Activated T-cell treated with anti-CD3 and anti-CD28 coated beads for 48 hours (primary cell): ENCODE measurements at regions not wholly inside any gene's neighbourhood (a gene's known extent, or its start where the extent isn't known, plus 50 kb on each side); places are given as distances from the start of the nearest gene placed in this dataset.
"Not testable (repeated sequence)": the region's sequence is repeated elsewhere in the genome, so short reads cannot be mapped to it uniquely, and the experiment has no call there.

Experiments used
- DNase-seq: peaks from one replicate; pipeline ENCODE4 v3.0.0-alpha.2; 2020; ENCODE audit warnings: low read depth

DNA sequence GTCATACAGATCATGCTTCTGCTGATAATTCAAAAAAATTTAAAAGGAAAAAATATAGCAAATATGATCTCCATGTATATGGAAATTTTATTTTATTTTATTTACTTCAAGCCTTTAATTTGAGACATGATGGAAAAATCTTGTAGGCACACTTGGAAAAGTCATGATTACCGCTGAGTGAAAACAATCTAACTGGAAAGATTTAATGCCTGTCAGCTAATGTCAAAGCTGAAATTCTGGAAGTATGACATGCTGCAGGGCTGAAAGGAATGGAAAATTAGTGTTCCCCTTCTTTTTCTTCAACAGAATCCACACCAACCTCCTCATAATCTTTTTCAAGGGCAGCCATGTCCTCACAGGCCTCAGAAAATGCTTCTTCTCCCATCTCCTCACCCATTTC is 58.2 kb downstream of the RPRM start:
- DNase-seq = no peak

DNA sequence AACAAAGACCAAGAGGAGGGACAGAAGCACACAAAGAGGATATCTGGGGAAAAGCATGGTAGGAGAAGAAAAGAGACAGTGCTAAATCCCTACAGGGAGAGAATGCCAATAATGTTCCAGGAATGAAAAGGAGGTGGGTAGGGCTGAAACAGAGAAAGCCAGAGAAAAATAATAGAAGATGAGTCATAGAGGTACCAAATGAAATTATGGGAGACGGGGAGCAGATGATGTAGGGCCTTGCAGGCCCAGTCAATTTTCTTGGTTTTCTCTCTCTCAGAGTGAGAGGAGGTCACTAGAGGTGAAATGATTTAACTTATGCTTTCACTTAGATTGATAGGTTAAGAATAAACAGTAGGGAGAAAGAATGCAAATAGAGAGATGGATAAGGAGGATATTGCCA is 61.5 kb downstream of the RPRM start:
- no peak for DNase-seq

DNA sequence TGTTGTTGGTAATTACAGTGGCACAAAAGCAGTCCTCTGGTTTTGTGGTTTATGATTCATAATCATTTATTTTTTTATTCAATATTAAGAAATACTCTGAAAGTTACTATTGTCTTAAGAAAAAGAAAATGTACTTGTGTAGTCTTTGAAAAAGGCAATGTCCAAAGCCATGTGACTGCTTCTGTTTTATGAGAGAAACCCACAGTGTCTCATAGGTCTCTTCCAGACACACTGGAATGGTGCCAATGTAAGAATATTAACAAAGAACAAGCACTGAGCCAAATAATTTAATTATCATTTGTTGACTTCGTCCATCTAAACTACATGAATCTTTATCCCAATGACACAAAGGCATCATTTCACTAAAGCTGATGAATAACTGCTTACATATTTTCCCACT is 62.5 kb downstream of the RPRM start:
- DNase-seq = no peak

DNA sequence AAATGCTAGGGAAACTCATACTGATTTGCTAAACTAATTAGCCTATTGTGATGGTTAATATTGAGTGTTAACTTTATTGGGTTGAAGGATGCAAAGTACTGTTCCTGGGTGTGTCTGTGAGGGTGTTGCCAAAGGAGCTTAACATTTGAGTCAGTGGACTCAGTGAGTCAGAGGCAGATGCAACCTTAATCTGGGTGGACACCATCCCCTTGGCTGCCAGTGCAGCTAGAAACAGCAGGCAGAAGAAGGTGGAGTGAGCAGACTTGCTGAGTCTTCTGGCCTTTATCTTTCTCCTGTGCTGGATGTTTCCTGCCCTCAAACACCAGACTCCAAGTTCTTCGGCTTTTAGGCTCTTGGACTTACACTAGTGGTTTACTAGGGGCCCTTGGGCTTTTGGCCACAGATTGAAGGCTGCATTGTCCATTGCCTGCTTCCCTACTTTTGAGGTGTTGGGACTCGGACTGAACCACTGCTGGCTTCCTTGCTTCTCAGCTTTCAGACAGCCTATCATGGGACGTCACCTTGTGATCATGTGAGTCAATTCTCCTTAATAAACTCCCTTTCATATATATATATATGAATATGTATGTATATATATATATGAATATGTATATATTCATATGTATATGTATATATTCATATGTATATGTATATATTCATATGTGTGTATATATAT is 69.7 kb downstream of the RPRM start:
- no peak for DNase-seq

DNA sequence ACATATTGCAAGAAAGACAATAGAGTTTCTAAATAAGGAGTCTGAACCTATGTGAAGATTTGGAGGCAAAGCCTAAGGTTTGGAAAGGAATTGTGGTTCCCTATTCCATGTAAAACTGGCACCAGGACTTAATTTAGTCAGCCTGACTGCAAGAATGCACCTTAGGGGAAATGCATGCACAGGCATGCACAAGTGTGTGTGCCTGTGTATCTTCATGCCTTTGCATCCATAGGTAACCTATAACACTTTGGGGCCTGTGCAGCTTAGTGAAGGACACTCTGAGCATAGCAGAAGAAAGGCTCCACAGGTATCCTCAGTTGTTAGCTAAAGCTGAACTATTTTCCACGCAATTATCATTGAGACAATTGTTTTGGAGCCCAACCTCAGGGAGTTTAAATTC is 73.4 kb downstream of the RPRM start:
- no peak for DNase-seq

DNA sequence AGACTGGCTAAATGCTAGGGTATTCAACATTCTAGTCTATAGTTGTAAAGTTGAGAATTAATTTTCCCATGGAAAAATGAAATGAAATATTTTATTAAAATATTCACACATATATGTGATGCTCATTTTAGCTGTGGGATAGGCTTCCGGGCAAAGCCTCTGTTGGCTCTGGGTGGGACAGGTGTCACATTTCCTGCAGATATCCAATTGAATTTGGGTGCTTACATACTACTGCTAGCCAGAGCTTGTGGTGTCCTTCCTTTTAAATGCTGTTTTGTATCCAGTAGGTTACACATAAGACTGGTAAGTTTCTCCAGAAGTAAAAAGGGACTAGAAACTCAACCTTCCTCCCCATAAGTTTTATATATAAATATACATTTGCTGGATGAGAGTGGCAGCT is 73.8 kb downstream of the RPRM start:
- DNase-seq = no peak

DNA sequence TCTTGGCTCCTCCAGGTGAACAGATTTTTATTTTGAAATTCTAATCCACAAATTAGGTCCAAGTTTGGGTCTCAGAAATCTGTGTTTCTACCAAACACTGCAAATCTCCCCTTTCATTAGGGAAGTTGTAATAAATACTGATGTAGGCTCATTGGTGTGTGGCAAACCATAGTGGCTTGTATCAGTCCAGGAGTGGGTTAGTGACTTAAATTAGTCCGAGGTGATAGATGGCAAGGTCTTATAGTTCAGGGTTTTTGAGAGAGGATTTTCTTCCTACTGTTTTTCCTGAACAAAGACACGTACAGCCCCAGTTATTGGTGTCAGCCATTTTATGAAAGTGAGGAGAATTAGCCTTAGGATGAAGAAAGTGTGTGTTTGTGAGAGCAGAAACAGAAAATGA is 74.6 kb downstream of the RPRM start:
- DNase-seq = no peak

DNA sequence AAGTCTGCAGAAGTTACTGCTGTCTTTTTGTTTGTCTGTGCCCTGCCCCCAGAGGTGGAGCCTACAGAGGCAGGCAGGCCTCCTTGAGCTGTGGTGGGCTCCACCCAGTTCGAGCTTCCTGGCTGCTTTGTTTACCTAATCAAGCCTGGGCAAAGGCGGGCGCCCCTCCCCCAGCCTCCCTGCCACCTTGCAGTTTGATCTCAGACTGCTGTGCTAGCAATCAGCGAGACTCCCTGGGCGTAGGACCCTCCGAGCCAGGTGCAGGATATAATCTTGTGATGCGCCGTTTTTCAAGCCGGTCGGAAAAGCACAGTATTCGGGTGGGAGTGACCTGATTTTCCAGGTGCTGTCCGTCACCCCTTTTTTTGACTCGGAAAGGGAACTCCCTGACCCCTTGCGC is 75.2 kb downstream of the RPRM start:
- DNase-seq = not testable (repeated sequence)

DNA sequence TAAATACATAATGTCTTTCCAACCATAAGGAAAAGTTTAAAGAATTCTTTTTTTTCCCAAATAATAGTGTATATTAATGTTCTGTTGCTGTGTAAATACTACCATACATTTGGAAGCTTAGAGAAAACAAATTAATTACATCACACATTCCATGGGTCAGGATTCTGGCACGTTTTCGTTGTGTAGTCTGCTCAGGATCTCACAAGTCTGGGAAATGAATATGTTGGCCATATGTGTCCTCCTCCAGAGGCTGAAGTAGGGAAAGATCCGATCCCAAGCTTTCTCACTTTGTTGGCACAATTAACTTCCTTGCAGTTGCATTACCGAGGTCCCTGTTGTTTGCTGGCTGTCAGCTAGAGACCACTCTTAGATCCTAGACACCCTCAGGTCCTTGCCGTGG is 83.9 kb downstream of the RPRM start:
- no peak for DNase-seq

DNA sequence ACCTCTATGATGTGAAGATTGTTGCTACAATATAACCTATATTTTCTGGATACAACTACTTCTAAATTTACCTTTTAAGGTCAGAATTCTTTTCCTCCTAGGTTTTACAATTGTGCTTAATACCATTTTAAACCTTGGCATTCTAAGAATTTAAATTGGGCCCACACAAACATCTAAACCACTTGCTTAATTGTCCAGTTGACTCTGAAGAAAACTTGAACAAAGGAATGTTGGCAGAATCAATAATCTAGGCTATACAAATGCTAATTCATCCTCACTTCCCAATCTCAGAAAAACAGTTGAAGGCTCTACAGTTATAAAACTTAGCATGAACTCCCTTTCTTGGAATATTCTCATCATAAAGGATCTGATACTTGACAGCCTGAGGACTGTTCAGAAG is 84.3 kb downstream of the RPRM start:
- no peak for DNase-seq

DNA sequence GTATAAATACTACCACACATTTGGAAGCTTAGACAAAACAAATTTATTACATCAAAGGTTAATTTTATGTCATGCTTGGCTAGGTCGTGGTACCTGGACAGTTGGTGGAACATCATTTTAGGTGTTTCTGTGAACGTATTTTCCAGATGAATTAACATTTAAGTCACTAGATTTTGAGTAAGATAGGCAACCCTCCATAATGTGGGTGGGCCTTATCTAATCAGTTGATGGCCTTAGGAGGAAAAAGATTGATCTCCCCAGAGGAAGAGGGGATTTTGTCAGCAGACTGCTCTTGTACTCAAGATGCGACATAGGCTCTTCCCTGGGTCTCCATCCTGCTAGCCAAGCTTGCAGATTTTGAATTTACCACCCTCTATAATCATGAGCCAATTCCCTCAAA is 85.0 kb downstream of the RPRM start:
- no peak for DNase-seq

DNA sequence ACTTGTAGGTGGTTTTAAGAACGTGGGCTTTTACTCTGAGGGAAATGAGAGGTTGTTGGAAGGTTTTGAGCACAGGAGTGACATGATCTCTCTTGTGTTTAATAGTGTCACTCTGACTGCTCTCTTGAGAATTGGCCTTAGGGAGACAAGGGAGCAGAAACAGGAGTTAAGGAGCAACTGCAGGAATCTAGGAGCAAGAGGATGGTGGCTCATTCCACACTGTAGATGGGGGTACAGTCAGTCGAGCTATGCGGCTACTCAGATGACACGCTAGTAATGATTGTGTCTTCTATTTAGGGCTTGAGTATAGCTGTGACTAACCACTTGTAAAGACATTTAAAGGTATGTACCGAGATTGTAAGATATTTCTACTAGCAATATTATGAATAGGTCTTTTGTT is 87.4 kb downstream of the RPRM start:
- no peak for DNase-seq

DNA sequence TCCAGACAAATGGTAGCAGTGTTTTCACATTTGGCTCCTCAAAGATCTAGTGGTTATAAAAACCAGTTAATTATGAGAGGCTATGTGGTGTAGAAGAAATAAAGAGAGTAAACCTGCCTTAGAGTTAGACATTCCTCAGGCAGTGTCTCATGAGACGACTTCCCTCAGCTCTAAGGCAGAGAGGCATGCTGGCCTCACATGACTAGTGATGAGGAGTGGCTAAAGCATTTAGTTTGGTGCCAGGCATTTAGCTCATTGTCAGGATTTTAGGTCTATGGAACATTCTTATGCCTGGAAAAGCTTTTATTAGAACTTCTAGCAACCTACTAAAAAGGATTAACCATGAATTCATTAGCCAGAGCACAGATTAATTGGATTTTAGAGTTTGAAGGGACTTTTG is 90.3 kb downstream of the RPRM start:
- DNase-seq = no peak

DNA sequence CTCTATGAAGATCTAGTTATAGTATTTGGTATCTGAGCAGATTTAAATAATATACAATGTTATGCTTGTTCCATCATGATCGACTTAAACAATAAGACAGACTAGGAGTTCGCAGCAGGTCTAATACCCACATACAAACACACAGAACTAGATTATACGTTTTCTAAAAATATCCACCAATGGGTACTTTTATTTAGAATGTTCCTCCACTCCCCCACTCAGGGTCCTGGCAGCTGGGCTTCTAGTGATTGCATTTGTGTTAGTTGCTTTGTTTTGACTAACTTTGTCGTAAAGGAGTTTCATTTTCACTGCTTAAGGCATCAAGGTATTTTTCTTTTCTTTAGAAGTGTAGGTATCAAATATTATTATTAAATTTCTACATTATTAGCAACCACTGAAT is 91.4 kb downstream of the RPRM start:
- no peak for DNase-seq

DNA sequence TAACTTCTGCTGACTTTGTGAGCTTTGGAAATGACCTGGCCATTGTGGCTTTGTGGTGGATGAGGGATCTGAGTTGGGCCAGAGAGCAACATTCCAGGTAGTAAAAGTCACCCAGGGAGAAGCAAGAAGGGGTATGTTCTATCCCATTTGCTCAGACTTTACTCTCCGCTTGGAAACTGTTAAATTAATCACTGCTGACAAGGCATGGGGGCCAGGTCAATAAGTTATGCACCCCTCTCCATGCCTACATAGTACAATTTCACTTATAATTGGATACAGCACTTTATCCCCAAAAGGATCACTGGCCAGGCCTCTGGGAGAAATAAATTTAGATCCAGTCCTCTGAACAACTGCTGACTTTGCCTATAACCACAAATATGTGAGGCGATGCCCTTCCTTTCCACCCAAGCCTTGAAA is 92.1 kb downstream of the RPRM start:
- DNase-seq = no peak

DNA sequence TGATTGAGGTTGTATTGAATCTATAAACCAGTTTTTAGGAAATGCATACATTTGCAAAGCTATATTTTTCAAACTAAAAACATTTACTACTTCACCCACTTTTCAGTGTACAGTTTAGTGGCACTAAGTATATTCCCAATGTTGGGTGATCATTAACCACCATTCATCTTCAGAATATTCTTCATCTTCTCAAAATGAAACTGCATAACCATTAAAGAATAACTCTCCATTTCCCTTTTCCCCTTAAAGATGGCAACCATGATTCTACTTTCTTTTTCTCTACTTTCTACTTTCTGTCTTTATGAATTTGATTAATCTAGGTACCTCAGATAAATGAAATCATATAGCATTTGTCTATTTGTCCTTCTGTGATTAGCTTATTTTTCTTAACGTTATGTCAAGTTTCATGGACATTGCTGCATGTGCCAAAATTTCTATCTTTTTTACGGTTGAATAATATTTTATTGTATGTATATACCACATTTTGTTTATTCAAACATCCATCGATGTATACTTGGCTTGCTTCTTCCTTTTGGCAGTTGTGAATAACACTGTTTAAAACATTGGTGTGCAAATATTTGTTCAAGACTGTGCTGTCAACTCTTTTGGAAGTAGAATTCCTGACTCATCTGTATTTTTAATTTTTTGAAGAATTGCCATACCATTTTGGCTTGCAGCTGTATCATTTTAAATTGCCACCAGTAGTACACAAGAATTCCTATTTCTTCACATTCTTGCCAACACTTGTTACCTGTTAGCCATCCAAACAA is 104.9 kb downstream of the RPRM start:
- no peak for DNase-seq

DNA sequence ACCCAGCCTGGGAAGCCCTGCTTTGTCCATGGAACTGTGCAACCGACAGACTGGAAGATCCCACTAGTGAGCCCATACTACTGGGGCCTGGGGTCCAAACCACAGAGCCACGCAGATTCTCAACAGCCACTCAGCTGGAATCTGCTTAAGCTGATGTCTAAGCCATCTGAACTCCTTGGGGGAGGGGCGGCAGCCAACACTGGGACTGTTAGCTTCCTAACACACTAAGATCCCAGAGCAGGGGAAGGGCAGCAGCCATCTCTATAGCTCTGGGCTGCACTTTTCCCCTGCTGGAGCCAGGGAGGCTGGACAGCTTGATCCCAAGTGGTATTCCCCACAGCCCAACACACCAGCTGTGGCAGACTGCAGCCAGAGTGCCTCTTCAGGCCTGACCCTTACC is 118.3 kb downstream of the RPRM start:
- no peak for DNase-seq

DNA sequence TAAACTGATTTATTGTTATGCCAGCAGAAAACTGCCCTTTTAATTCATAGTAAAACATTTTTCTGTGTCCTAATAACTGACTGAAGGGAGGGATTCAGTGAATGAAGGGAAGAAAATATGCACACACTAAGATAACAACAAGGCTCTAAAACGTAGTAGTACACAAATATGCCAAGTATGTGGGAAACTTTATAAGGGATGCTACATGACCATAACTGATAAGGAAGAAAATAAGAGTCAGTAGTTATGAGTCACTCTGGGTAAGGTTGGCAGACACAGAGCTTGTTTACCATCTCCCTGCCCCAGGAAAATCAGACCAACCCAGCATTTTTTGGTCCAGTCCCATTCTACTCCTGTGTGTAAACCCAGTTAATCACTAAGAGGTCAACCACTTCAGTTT is 124.2 kb downstream of the RPRM start:
- no peak for DNase-seq

DNA sequence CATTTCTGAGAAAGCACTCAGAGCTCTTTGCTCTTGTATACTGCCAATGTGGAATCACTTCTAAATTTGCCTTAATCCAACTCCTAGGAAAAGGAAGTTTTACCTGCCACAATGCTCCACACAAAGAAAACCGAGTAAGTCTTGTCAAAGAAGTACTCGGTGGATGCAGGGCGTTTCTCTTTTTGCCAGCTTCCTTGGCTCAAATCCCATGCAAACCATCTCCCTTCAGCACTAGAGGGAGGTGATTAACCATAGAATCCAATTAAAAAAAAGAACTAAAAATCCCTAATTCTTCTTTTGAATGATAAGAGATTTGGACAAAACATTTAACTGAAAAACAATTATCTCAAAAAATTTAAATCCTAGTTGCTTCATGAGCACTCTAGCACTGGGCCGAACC is 129.0 kb downstream of the RPRM start:
- DNase-seq = no peak

DNA sequence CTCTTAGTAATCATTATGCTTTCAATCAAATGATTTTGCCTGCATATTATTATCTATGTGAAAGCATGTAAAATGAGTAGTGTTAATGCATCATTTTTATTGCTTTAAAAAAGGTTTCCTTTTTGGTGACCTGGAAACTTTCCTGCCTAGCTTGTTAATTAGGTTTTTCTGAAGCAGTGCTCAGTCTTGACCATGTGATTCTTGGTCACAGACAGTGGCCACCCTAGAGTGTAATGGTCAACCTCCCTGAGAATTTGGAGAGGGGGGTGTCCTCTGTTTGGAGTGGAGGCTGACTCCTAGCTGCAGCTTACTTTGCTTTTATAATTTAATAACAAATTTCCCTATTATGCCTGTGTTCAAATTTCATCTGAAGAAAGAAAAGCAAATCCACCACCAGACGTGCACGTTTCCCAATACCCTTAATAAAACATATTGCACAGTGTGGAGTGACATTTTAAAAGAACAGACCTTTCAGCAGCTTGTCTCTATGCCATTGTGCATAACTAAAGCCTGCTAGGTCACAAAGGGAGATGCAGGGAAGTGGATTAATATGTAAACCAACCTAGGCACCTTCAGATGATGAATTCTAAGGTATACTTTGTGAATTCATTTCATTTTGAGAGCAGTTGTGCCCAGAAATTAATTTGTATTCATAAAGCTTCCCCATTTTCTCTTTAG is 130.6 kb downstream of the RPRM start:
- no peak for DNase-seq

DNA sequence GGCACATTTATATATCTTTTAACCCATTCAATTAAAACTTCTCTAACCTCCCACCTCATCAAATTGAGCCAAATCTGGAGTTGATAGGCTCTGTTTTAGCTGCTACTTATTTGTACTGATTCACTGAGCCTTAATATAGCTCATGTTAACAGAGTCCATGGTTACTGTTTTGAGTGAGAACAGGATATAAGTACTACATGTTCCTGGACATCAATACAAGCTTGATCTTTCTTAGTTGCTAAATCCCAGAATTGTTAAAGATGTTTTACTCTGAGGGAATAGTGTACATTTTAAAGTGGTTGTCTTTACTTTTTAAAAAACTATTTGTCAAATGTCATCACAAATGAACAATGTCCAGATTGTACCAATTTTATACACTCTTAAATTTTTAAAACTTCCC is 157.7 kb downstream of the RPRM start:
- no peak for DNase-seq

DNA sequence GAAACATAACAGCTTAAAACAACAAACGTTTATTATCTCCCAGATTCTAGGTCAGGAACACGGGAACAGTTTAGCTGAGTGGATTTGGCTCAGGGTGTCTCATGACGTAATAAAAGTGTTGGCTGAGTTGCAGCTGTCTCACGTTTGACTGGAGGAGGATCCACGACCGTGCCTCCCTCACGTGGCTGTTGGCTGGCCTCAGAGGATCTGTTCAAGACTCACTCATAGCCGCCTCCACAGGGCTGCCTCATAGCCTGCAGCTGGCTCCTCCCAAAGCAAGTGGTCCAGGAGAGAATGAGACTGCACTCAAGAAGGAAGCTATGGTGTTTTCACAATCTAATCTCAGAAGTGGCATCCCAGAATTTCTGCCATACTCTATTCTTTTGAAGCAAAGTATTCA is 167.1 kb downstream of the RPRM start:
- DNase-seq = no peak

DNA sequence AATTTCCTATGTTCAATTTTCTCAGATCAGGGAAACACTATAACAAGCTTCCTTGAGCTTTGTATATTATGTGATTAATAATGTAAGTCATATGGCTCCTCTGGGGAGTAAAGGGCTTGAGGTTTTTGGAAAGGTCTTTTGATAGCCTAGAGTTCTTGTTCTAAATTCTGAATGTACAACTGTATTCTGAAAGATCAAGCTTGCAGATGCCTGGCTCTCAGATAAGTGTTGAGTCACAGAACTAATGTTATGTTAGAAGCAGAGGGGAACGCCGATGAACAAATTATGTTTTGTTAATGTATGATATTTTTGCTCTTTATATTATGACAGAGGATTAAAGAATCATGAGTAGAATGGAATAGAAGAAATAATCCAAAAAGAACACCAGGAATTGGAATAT is 170.1 kb downstream of the RPRM start:
- DNase-seq = no peak

DNA sequence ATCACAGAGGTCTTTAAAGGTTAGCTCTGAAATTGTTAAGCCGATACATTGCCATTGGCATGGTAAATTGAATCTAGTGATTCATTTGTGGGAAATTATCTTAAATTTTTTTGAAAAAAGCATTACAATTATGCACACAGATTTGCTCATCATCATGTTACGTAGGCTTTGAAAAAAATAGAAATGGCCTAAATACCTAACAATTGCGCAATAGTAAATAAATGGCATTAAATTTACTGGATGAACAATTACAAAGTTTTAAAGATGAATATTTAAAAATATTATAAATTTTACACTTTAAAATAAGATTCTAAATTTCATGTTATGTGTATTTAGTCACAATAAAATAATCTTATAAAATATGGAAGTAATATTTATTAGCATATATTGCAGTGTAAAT is 171.3 kb downstream of the RPRM start:
- no peak for DNase-seq
